CD4-positive, CD25-positive, alpha-beta regulatory T cell (primary cell): ENCODE measurements at regions not wholly inside any gene's neighbourhood (a gene's known extent, or its start where the extent isn't known, plus 50 kb on each side); places are given as distances from the start of the nearest gene placed in this dataset.
A peak's percentile ranks its signal among the peaks of the same experiment; 100 is the strongest.

Experiments used
- ATAC-seq, 2 donors: fragments of 150-1000 bp; cut with Tn5 transposase; one replicate each; pipeline ENCODE4 v1.10.0; 2021; ENCODE audit warnings: low read depth in 2 of 2, moderate number of reproducible peaks in 2 of 2, moderate library complexity in 1 of 2
- DNase-seq, 3 donors: peaks; one replicate each; pipeline versions ENCODE4 v3.0.0 to v3.0.0-alpha.2; 2012 to 2022; ENCODE audit warnings: mixed read lengths in 1 of 3
- H3K27ac ChIP-seq: one replicate; pipeline ENCODE4 v1.7.0; 2013; ENCODE audit warnings: mild to moderate bottlenecking, low read length; ENCODE audit not compliant: insufficient read depth, poor library complexity, severe bottlenecking
- H3K27me3 ChIP-seq: one replicate; pipeline ENCODE4 v1.7.0; 2013; ENCODE audit warnings: low read length; ENCODE audit not compliant: control insufficient read depth, insufficient read depth
- H3K36me3 ChIP-seq: one replicate; pipeline ENCODE4 v1.7.0; 2013; ENCODE audit warnings: mild to moderate bottlenecking, low read length, moderate library complexity; ENCODE audit not compliant: control insufficient read depth, insufficient read depth
- H3K4me1 ChIP-seq: 2 replicates; pipeline ENCODE4 v1.7.0; 2013; ENCODE audit warnings: mild to moderate bottlenecking, low read length; ENCODE audit not compliant: insufficient read depth, control insufficient read depth, poor library complexity, severe bottlenecking
- H3K4me3 ChIP-seq: one replicate; pipeline ENCODE4 v1.7.0; 2013; ENCODE audit warnings: low read depth, mild to moderate bottlenecking, low read length, moderate library complexity
- H3K9me3 ChIP-seq, 2 experiments: 1 replicate in 1 of 2; 2 replicates in 1 of 2; pipeline ENCODE4 v1.7.0; 2013; ENCODE audit warnings: low read length in 2 of 2, mild to moderate bottlenecking in 1 of 2, moderate library complexity in 1 of 2; ENCODE audit not compliant: control insufficient read depth in 2 of 2
- H3K27ac Mint-ChIP-seq, 3 donors: one replicate each; pipeline ENCODE4 v1.8.0; 2020 to 2022; ENCODE audit warnings: mild to moderate bottlenecking in 3 of 3, mixed read lengths in 3 of 3, moderate library complexity in 2 of 3
- H3K27me3 Mint-ChIP-seq: one replicate; pipeline ENCODE4 v1.8.0; 2022; ENCODE audit warnings: mild to moderate bottlenecking, mixed read lengths
- H3K36me3 Mint-ChIP-seq: one replicate; pipeline ENCODE4 v1.8.0; 2020; ENCODE audit warnings: mixed read lengths
- H3K4me1 Mint-ChIP-seq, 4 donors: one replicate each; pipeline ENCODE4 v1.8.0; 2020 to 2022; ENCODE audit warnings: mixed read lengths in 4 of 4, mild to moderate bottlenecking in 1 of 4
- H3K4me3 Mint-ChIP-seq, 4 donors: one replicate each; pipeline ENCODE4 v1.8.0; 2020 to 2022; ENCODE audit warnings: mild to moderate bottlenecking in 4 of 4, mixed read lengths in 4 of 4, moderate library complexity in 3 of 4
- H3K9me3 Mint-ChIP-seq, 7 donors: one replicate each; pipeline ENCODE4 v1.8.0; 2020 to 2022; ENCODE audit warnings: mixed read lengths in 7 of 7, mild to moderate bottlenecking in 3 of 7, moderate library complexity in 2 of 7

DNA sequence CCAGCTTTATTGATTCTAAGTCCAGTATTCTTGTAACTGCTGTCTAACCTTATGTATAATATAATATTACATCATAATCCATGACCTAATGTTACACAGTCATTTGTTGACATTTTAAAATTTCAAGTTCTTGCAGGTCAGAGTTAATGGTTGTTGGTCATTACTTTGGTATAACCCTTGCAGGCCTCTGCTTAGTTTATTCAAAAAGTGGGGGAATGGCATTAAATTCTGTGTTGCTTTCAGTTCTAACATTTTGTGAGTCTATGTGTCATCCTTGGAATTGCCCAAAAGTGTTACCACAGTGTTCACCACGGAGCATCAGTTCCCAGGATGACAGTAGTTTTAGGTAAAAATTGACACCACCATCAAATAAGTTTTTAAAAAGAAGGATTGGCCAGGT, 174.8 kb upstream of the BCL6 start:
- ATAC-seq, result no peak
- Mint-ChIP-seq H3K9me3 (peaks cover 1 to 9% (median 4%) of the 10 kb centered on the region in 7 donors), H3K36me3 (no peaks in the 10 kb centered on the region), H3K4me3 (peak overlapping the region; percentile 62 to 90 (median 84)), H3K4me1 (peaks cover 12 to 56% (median 28%) of the 10 kb centered on the region in 4 donors), H3K27me3 (peaks cover 16% of the 10 kb centered on the region), H3K27ac (peak overlapping the region in 2 of 3 donors; percentile 81 to 95)
- Histone ChIP-seq H3K4me1 (peaks cover 20% of the 10 kb centered on the region), H3K27me3 (no peaks in the 10 kb centered on the region), H3K9me3 (peaks cover 8 to 9% of the 10 kb centered on the region in 2 experiments), H3K36me3 (no peaks in the 10 kb centered on the region), H3K27ac (no peak overlapping the region), H3K4me3 (peak overlapping the region; percentile 85)
- no peak for DNase-seq

DNA sequence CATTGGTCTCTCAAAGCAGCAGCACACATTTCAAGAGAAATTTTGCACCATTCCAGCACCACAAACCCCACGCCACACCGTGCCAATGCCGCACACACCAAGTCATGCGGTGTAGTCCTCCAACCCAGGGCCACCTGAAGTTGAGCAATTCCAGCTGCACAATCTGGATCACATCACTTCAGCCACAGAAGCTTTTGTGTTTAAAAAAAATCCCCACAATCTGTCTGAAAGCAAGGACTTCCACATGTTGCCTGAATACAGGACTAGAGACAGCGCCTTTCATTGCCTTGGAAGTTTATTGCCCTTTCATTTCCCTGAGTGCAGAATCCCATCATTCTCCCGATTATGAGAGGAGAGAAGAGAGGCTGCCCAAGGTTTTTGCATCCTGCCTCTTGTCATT, 175.6 kb upstream of the BCL6 start:
- H3K27me3 ChIP-seq, result no peaks in the 10 kb centered on the region
- Mint-ChIP-seq H3K9me3 (peaks cover 1 to 11% (median 4%) of the 10 kb centered on the region in 7 donors), H3K27me3 (peaks cover 16% of the 10 kb centered on the region), H3K4me3 (peak overlapping the region in 3 of 4 donors; percentile 23 to 56 (median 38)), H3K4me1 (peaks cover 12 to 59% (median 26%) of the 10 kb centered on the region in 4 donors), H3K36me3 (no peaks in the 10 kb centered on the region), H3K27ac (peak overlapping the region in 2 of 3 donors; percentile 27 to 47)
- DNase-seq, result no peak
- no peak for ATAC-seq
- peaks cover 8 to 10% of the 10 kb centered on the region in 2 experiments for H3K9me3 ChIP-seq
- H3K4me1 ChIP-seq, result peaks cover 20% of the 10 kb centered on the region
- no peak overlapping the region for H3K4me3 ChIP-seq
- no peaks in the 10 kb centered on the region for H3K36me3 ChIP-seq
- H3K27ac ChIP-seq, result no peak overlapping the region

DNA sequence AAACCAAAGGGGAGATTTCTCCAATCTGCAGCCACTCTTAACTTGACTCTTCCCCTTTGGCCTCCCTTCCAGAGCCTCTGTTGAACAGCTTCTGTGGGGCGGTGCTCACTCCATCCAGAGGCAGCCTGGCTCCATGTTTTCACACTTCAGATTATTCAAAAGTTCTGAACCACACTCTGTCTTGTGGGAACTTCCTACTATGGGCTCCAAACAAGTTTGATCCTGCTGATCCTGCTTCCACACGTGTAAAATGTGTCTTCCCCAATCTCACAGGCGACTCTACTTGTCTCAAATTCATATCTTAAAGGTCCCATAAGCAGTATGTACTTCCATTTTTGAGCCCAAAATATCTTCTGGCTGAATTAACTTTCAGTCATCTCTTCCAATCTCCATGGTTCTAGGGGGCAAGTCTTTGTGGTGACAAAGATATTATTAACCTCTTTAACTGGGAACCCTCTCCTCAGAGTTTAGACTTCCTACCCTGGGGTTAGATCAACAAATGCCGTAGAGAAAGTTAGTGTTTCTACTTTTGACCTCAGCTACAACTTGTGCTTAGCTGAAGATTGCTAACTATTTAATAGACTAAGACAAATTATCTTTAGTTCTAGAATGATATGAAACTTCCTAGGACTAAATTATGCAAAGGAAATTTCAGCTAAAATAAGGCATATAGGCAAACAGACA, 176.3 kb upstream of the BCL6 start:
- Mint-ChIP-seq H3K36me3 (no peaks in the 10 kb centered on the region), H3K9me3 (peaks cover 1 to 11% (median 4%) of the 10 kb centered on the region in 7 donors), H3K4me3 (peak overlapping the region in 3 of 4 donors; percentile 16 to 56 (median 23)), H3K27ac (peak overlapping the region in 2 of 3 donors; percentile 27 to 47), H3K4me1 (peaks cover 18 to 61% (median 29%) of the 10 kb centered on the region in 4 donors), H3K27me3 (peaks cover 16% of the 10 kb centered on the region)
- Histone ChIP-seq H3K27ac (no peak overlapping the region), H3K36me3 (no peaks in the 10 kb centered on the region), H3K27me3 (no peaks in the 10 kb centered on the region), H3K9me3 (peaks cover 8 to 10% of the 10 kb centered on the region in 2 experiments), H3K4me1 (peaks cover 20% of the 10 kb centered on the region), H3K4me3 (no peak overlapping the region)
- ATAC-seq, result no peak
- no peak for DNase-seq

DNA sequence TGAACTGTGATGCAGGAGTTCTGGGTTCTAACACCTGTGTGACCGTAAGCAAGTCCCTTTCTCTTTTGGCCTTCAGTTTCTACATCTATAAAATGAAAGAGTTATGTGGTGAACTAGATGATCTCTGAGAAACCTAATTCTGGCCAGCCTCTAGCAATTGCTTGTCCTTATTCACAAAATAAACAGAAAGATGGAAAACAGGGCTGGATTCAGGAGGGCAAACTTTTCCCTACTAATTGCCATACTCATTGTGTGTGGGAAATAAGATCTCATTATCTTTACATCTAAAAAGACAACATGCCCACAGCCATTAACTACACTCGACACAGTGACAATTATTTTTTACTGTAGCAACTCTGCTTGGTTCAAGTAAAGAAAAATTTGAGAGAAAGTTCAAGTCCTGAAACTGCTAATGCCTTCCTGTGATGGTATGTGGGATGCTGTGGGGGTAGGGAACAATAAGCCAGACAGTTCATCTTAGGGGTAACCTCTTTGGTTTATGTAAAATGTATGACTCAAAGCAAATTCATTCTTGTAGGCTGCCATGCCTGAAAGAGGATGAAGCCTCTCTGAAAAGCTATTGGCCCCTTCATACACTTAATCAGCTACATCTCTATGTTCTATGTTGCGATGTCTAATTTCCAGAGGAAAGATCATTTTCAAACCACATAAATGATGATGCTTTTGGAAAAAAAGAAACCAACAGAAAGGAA, 177.6 kb upstream of the BCL6 start:
- peaks cover 1 to 11% (median 4%) of the 10 kb centered on the region in 7 donors for H3K9me3 Mint-ChIP-seq
- ATAC-seq (no peak), DNase-seq (peak in 1 of 3 donors; percentile 23)
- no peaks in the 10 kb centered on the region for H3K36me3 ChIP-seq
- H3K27ac Mint-ChIP-seq, result no peak overlapping the region
- no peaks in the 10 kb centered on the region for H3K27me3 ChIP-seq
- peaks cover 8 to 10% of the 10 kb centered on the region in 2 experiments for H3K9me3 ChIP-seq
- H3K36me3 Mint-ChIP-seq, result no peaks in the 10 kb centered on the region
- peaks cover 25 to 68% (median 36%) of the 10 kb centered on the region in 4 donors for H3K4me1 Mint-ChIP-seq
- H3K27ac ChIP-seq, result no peak overlapping the region
- H3K4me1 ChIP-seq, result peaks cover 20% of the 10 kb centered on the region
- H3K4me3 Mint-ChIP-seq, result no peak overlapping the region
- no peak overlapping the region for H3K4me3 ChIP-seq
- H3K27me3 Mint-ChIP-seq, result peaks cover 16% of the 10 kb centered on the region

DNA sequence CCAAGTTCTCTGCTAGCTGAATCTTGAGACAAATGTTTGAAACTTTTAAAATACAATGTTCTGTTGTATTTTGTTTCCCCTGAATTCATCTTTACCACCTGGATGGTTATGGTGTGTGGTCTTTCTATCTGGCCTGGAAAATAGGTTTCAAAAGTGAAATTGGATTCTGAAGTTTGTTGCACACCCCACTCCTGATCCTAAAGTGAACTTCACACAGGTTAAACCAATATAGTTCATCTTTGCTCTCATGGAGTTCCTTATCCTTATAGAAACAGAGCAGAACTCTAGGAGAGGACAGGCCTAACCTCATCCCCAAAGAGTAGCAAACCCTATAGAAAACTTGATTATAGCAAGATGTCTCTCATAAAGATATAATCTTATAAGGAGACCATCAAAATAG, 179.4 kb upstream of the BCL6 start:
- H3K4me1 ChIP-seq, result peaks cover 6% of the 10 kb centered on the region
- ATAC-seq, result no peak
- H3K9me3 ChIP-seq, result peaks cover 8 to 10% of the 10 kb centered on the region in 2 experiments
- peaks cover 8% of the 10 kb centered on the region for H3K27me3 Mint-ChIP-seq
- no peak for DNase-seq
- peaks cover 21 to 63% (median 27%) of the 10 kb centered on the region in 4 donors for H3K4me1 Mint-ChIP-seq
- H3K4me3 Mint-ChIP-seq, result no peak overlapping the region
- no peak overlapping the region for H3K4me3 ChIP-seq
- no peak overlapping the region for H3K27ac ChIP-seq
- no peak overlapping the region for H3K27ac Mint-ChIP-seq
- peaks cover 1 to 11% (median 4%) of the 10 kb centered on the region in 7 donors for H3K9me3 Mint-ChIP-seq
- no peaks in the 10 kb centered on the region for H3K27me3 ChIP-seq
- H3K36me3 ChIP-seq, result no peaks in the 10 kb centered on the region
- no peaks in the 10 kb centered on the region for H3K36me3 Mint-ChIP-seq

DNA sequence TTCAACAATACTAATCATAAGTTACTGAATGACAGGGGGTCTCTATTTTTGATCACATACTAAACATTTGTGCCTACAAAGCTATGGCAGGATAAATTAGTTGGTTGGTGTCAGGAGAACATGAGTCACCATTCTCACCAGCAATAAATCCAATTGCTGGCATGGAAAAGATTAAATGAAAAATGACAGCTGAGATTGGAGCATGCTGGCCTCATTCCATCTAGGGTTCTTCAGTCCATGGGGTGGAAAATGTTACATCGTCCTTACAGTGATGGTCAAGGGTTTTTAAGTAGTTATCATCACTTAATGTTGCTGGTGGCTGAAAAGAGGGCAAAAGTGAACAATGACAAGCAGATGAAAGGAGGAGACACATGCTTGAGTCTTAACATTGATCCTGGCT, 180.1 kb upstream of the BCL6 start:
- Histone ChIP-seq H3K27me3 (no peaks in the 10 kb centered on the region), H3K4me1 (no peaks in the 10 kb centered on the region), H3K27ac (no peak overlapping the region), H3K4me3 (no peak overlapping the region), H3K9me3 (peaks cover 8 to 10% of the 10 kb centered on the region in 2 experiments), H3K36me3 (no peaks in the 10 kb centered on the region)
- no peak overlapping the region for H3K4me3 Mint-ChIP-seq
- H3K27ac Mint-ChIP-seq, result no peak overlapping the region
- H3K9me3 Mint-ChIP-seq, result peaks cover 1 to 11% (median 4%) of the 10 kb centered on the region in 7 donors
- ATAC-seq (no peak), DNase-seq (no peak)
- peaks cover 8% of the 10 kb centered on the region for H3K27me3 Mint-ChIP-seq
- peaks cover 18 to 64% (median 24%) of the 10 kb centered on the region in 4 donors for H3K4me1 Mint-ChIP-seq
- no peaks in the 10 kb centered on the region for H3K36me3 Mint-ChIP-seq

DNA sequence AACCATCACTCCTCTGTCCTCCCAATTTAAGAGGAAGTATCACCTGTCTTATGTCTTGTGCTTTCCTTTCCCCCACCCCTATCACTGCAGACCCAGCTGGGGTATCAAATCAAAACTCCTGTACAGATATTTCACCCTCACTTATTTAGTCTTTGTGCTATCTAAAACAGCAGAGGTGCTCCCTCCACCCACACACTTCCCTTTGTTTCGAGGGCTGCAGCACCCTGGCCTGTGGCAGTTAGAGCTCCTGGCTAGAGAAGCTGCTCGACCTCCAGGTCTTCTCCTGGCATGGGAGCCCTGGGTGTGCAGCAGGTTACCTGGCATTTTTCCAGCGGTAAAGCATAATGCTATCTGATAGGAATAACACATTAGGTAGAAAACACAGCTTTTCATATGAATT, 181.4 kb upstream of the BCL6 start:
- no peaks in the 10 kb centered on the region for H3K27me3 ChIP-seq
- ATAC-seq, result no peak
- H3K4me1 Mint-ChIP-seq, result peaks cover 18 to 55% (median 22%) of the 10 kb centered on the region in 4 donors

More for the DNA sequence above, 181.4 kb upstream of the BCL6 start:
- Mint-ChIP-seq H3K36me3 (no peaks in the 10 kb centered on the region), H3K4me3 (no peak overlapping the region), H3K27me3 (peaks cover 12% of the 10 kb centered on the region), H3K27ac (peak overlapping the region in 2 of 3 donors; percentile 50 to 65), H3K9me3 (peaks cover under 1 to 11% (median 4%) of the 10 kb centered on the region in 7 donors)
- Histone ChIP-seq H3K4me1 (no peaks in the 10 kb centered on the region), H3K36me3 (no peaks in the 10 kb centered on the region), H3K27ac (no peak overlapping the region), H3K4me3 (no peak overlapping the region), H3K9me3 (peaks cover 8 to 10% of the 10 kb centered on the region in 2 experiments)
- DNase-seq, result no peak
